ENCODE measurements at regions not wholly inside any gene's neighbourhood (a gene's known extent, or its start where the extent isn't known, plus 50 kb on each side); places are given as distances from the start of the nearest gene placed in this dataset.

DNA sequence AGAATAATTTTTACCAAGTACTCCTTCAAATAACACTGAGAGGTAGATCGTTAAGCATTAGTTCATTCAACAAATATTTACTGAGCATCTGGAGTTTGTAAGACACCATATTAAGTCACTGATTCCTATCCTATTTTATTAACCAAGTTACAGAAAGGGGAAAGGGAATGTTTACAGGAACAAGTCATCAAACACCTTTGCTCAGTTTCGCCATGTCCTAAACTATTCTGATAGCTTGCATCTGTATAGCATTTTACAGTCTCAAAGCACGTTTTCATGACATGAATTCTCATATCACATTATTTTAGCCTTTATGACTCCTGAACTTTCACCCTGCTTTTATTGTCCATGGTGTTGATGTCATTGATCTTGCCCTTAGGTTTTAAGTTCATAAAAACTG, 89.2 kb downstream of the AREG start:
- H3K9me3 ChIP-seq (replicated peaks; ENCODE audit: low read length), result no peaks in the 10 kb centered on the region
- no peak overlapping the region for H3K4me2 ChIP-seq (ENCODE audit: low read length)
- H3K36me3 ChIP-seq (ENCODE audit: insufficient read depth, low read length), result no peaks in the 10 kb centered on the region
- no peak overlapping the region for H3K4me3 ChIP-seq (ENCODE audit: low read length)
- H3K27me3 ChIP-seq (ENCODE audit: control insufficient read depth, insufficient read depth, low read length), result no peaks in the 10 kb centered on the region
- H3K9ac ChIP-seq (ENCODE audit: low read depth, low read length), result no peak overlapping the region
- H3K4me1 ChIP-seq (ENCODE audit: control insufficient read depth, insufficient read depth, low read length), result peaks cover 12% of the 10 kb centered on the region

DNA sequence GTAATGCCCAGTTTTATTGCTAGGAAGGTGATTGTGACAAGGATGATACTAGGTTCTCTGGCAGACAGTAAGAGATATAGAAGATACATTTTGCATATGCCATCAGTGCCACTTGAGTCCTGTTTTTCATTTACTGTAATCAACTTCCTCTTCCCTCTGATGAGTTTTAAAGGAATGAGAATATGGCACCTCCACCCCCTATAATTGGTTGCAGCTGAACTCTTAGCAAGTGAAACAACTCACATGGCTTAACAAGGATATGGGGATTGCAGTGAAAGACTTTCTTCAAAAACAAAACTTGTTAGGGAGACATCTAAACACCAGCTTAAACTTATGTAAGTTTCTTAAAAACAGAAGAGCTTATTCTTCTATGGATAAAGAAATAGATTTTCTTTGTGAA, 90.0 kb downstream of the AREG start:
- Histone ChIP-seq H3K9me3 (replicated peaks; ENCODE audit: low read length) (no peaks in the 10 kb centered on the region), H3K36me3 (ENCODE audit: insufficient read depth, low read length) (no peaks in the 10 kb centered on the region), H3K4me1 (ENCODE audit: control insufficient read depth, insufficient read depth, low read length) (peaks cover 17% of the 10 kb centered on the region), H3K27me3 (ENCODE audit: control insufficient read depth, insufficient read depth, low read length) (no peaks in the 10 kb centered on the region), H3K4me2 (ENCODE audit: low read length) (no peak overlapping the region), H3K4me3 (ENCODE audit: low read length) (no peak overlapping the region), H3K9ac (ENCODE audit: low read depth, low read length) (no peak overlapping the region)

DNA sequence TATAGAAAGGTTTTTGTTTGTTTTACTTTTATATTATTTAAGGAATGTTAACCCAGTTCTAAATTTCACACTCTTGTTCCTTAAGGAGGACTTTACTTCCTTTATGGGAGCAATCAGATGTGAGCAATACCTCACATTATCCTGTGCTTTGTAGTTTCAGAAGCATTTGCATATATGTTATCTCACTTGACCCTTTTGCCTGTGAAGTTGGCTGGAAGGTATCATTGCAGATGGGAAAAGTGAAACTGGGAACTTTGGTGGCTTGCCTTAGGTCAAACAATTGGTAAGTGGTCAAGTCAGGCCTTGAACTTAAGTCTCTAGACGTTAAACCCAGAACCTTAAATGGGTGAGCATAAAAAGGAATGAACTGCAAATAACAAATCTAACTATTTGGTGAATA, 90.6 kb downstream of the AREG start:
- no peak overlapping the region for H3K9ac ChIP-seq (ENCODE audit: low read depth, low read length)
- H3K4me3 ChIP-seq (ENCODE audit: low read length), result no peak overlapping the region

DNA sequence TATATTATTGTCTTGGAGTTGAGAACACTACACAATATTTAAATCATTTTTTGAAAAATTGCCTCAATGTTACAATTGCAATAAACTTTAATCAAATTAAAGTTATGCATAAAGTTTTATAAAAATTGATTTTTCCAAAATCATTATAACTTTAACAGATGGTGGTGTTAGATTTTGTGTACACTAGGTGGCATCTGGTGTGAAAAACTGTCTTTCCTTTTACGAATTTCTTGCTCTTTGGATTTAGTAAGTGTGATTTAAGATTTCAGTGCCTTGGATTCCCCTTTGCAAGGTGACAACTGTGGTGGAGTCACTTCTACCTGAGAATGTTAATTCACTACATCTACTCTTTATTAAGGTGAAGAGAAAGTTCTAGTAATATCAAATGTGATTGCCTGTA, 91.6 kb downstream of the AREG start:
- H3K9ac ChIP-seq (ENCODE audit: low read depth, low read length), result no peak overlapping the region
- H3K27me3 ChIP-seq (ENCODE audit: control insufficient read depth, insufficient read depth, low read length), result no peaks in the 10 kb centered on the region
- no peaks in the 10 kb centered on the region for H3K36me3 ChIP-seq (ENCODE audit: insufficient read depth, low read length)
- no peak overlapping the region for H3K4me3 ChIP-seq (ENCODE audit: low read length)
- no peaks in the 10 kb centered on the region for H3K9me3 ChIP-seq (replicated peaks; ENCODE audit: low read length)
- H3K4me2 ChIP-seq (ENCODE audit: low read length), result no peak overlapping the region
- peaks cover 20% of the 10 kb centered on the region for H3K4me1 ChIP-seq (ENCODE audit: control insufficient read depth, insufficient read depth, low read length)

More for the DNA sequence above, 90.6 kb downstream of the AREG start:
- peaks cover 20% of the 10 kb centered on the region for H3K4me1 ChIP-seq (ENCODE audit: control insufficient read depth, insufficient read depth, low read length)
- H3K4me2 ChIP-seq (ENCODE audit: low read length), result no peak overlapping the region
- H3K9me3 ChIP-seq (replicated peaks; ENCODE audit: low read length), result no peaks in the 10 kb centered on the region
- H3K27me3 ChIP-seq (ENCODE audit: control insufficient read depth, insufficient read depth, low read length), result no peaks in the 10 kb centered on the region
- no peaks in the 10 kb centered on the region for H3K36me3 ChIP-seq (ENCODE audit: insufficient read depth, low read length)

DNA sequence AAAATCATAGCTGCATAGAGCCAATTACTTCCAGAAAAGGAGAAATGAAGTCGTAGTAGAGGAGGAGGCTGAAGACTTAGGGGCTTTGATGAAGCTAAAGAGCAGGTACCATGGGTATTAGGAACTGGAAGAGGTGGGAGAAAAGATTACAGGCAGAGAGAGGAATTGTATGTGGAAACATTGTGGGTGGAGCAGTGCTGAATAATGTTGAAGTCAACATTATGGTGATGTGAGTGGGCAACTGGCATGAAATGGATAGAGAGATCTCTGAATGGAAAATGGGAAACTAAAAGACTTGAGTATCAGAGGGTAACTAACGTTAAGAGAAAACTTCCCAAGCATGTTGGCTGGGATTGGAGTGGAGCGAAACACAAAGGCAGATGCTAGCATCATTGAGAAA, 92.5 kb downstream of the AREG start:
- H3K36me3 ChIP-seq (ENCODE audit: insufficient read depth, low read length), result no peaks in the 10 kb centered on the region
- H3K4me1 ChIP-seq (ENCODE audit: control insufficient read depth, insufficient read depth, low read length), result peaks cover 19% of the 10 kb centered on the region
- no peak overlapping the region for H3K4me3 ChIP-seq (ENCODE audit: low read length)
- H3K9me3 ChIP-seq (replicated peaks; ENCODE audit: low read length), result no peaks in the 10 kb centered on the region
- no peak overlapping the region for H3K9ac ChIP-seq (ENCODE audit: low read depth, low read length)
- no peaks in the 10 kb centered on the region for H3K27me3 ChIP-seq (ENCODE audit: control insufficient read depth, insufficient read depth, low read length)
- no peak overlapping the region for H3K4me2 ChIP-seq (ENCODE audit: low read length)

DNA sequence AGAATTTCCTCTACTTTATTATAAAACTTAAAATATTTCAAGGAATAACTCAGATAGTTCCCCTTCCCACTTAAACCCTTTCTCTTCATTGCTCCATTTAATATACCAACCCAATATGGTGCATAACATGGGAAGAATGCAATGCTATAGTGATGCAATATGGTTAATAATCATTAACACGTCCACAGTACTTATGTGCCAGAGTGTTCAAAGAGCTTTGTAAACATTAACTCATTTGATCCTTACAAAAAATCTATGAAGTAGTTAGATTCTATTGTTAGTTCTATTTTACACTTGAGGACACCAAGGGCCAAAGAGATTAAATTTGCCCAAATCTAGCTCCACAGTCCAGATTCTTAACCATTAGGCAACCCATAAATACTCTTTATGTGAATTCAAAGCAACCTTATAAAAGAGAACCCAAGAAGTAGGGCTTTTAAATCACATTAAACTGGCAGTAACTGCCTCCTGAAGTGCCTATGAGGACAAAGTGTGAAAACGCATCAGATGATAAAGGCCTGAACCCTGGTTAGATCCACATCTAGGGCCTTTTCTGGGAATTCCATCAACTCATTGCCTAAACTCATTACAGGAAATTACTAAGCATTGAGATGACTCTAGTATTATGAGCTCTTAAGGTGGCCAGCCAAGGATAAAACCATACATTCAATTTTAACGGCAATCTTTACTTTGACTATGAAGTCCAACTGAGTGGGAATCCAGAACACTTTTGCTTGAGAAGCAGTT, 94.3 kb downstream of the AREG start:
- H3K27me3 ChIP-seq (ENCODE audit: control insufficient read depth, insufficient read depth, low read length), result no peaks in the 10 kb centered on the region
- no peaks in the 10 kb centered on the region for H3K36me3 ChIP-seq (ENCODE audit: insufficient read depth, low read length)
- H3K4me1 ChIP-seq (ENCODE audit: control insufficient read depth, insufficient read depth, low read length), result peaks cover 28% of the 10 kb centered on the region
- H3K4me2 ChIP-seq (ENCODE audit: low read length), result no peak overlapping the region
- H3K4me3 ChIP-seq (ENCODE audit: low read length), result no peak overlapping the region
- no peak overlapping the region for H3K9ac ChIP-seq (ENCODE audit: low read depth, low read length)
- no peaks in the 10 kb centered on the region for H3K9me3 ChIP-seq (replicated peaks; ENCODE audit: low read length)

DNA sequence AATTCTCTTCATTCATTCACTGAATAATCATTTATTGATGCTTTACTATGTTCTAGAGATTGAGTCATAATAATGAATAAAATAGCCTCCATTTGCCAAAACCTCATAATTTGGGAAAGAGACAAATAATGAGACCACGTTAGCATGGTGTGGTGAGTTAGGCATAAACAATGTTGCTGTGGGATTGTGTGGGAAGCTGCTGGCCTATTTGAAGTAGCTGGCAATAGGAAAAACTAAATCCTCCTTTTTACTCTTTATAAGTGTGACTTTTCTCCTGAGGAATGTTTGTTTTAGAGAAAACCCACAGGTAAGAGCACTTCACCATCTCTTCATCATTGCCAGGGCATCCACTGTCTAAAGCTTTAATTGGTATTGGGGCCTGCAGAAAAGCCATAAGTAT, 95.3 kb downstream of the AREG start:
- Histone ChIP-seq H3K9ac (ENCODE audit: low read depth, low read length) (no peak overlapping the region), H3K27me3 (ENCODE audit: control insufficient read depth, insufficient read depth, low read length) (no peaks in the 10 kb centered on the region), H3K9me3 (replicated peaks; ENCODE audit: low read length) (no peaks in the 10 kb centered on the region), H3K4me2 (ENCODE audit: low read length) (no peak overlapping the region), H3K36me3 (ENCODE audit: insufficient read depth, low read length) (no peaks in the 10 kb centered on the region), H3K4me1 (ENCODE audit: control insufficient read depth, insufficient read depth, low read length) (peaks cover 30% of the 10 kb centered on the region), H3K4me3 (ENCODE audit: low read length) (no peak overlapping the region)

DNA sequence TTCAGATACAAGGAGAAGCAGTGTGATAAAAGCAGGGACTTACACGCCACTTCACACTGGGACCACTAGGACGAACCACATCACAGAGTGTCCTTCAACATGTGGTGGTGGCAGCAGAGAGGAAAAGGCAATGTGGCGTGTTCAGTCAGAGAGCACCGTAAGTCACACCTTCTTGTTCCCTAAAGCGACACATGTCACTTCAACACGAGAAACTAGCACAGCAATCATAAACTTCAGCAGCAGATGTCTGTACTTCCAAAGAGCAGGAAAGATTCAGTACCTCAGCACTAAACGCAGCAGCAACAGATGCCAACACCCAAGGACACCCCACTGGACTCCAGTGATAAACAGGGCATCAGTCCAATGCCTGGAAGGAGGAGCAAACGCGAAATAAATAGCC, 96.7 kb downstream of the AREG start:
- Histone ChIP-seq H3K4me2 (ENCODE audit: low read length) (no peak overlapping the region), H3K4me1 (ENCODE audit: control insufficient read depth, insufficient read depth, low read length) (peaks cover 30% of the 10 kb centered on the region), H3K9me3 (replicated peaks; ENCODE audit: low read length) (no peaks in the 10 kb centered on the region), H3K9ac (ENCODE audit: low read depth, low read length) (no peak overlapping the region), H3K4me3 (ENCODE audit: low read length) (no peak overlapping the region), H3K27me3 (ENCODE audit: control insufficient read depth, insufficient read depth, low read length) (no peaks in the 10 kb centered on the region), H3K36me3 (ENCODE audit: insufficient read depth, low read length) (no peaks in the 10 kb centered on the region)

DNA sequence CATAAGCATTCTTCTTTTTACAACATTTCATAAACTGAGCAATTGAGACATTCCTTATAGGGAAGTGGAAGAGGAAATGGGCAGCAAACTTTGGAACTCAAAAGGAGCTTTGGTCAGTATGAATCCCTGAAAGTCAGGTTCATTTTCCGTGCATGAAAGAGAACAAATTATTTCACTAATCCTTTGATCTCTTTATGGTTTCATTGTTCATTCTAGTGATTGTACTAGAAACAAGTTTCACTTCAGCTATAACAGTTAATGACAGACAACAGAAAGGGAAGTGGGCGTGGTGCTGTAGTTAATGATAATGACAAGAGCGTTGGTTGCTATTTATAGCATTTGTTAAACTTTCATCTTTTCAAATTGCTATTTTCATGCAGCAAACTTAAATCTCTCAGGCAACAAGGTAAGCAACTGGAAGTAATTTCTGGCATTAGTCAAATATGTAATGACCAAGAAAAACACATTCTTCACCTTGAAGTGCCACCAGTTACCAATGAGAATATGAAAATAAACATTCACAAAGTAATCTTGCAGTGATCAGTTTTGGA, 98.4 kb downstream of the AREG start:
- Histone ChIP-seq H3K4me3 (ENCODE audit: low read length) (no peak overlapping the region), H3K4me1 (ENCODE audit: control insufficient read depth, insufficient read depth, low read length) (peaks cover 22% of the 10 kb centered on the region), H3K9me3 (replicated peaks; ENCODE audit: low read length) (no peaks in the 10 kb centered on the region), H3K4me2 (ENCODE audit: low read length) (no peak overlapping the region), H3K9ac (ENCODE audit: low read depth, low read length) (no peak overlapping the region), H3K36me3 (ENCODE audit: insufficient read depth, low read length) (no peaks in the 10 kb centered on the region), H3K27me3 (ENCODE audit: control insufficient read depth, insufficient read depth, low read length) (no peaks in the 10 kb centered on the region)

DNA sequence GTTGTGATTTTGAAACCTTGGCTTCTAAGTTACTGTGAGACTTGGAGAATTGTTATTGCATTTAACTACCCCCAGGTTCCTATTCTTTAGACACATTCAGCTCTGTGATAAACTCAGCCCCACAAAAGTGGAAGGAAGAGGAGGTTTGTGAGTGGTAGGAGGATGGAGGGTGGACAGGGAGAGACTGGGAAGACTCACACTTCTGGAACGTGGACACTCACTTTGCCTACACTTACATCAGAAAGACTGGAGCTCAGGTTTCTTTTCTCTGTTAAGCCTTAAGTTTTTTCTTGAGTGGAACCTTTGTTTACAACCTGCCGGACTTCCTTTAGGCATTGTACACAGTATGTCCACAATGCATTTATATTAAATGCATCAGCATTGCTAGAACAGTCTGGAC, 99.0 kb downstream of the AREG start:
- Histone ChIP-seq H3K4me2 (ENCODE audit: low read length) (peak overlapping the region; percentile 18), H3K9ac (ENCODE audit: low read depth, low read length) (no peak overlapping the region), H3K36me3 (ENCODE audit: insufficient read depth, low read length) (no peaks in the 10 kb centered on the region), H3K9me3 (replicated peaks; ENCODE audit: low read length) (no peaks in the 10 kb centered on the region), H3K27me3 (ENCODE audit: control insufficient read depth, insufficient read depth, low read length) (no peaks in the 10 kb centered on the region), H3K4me3 (ENCODE audit: low read length) (no peak overlapping the region), H3K4me1 (ENCODE audit: control insufficient read depth, insufficient read depth, low read length) (peaks cover 22% of the 10 kb centered on the region)

DNA sequence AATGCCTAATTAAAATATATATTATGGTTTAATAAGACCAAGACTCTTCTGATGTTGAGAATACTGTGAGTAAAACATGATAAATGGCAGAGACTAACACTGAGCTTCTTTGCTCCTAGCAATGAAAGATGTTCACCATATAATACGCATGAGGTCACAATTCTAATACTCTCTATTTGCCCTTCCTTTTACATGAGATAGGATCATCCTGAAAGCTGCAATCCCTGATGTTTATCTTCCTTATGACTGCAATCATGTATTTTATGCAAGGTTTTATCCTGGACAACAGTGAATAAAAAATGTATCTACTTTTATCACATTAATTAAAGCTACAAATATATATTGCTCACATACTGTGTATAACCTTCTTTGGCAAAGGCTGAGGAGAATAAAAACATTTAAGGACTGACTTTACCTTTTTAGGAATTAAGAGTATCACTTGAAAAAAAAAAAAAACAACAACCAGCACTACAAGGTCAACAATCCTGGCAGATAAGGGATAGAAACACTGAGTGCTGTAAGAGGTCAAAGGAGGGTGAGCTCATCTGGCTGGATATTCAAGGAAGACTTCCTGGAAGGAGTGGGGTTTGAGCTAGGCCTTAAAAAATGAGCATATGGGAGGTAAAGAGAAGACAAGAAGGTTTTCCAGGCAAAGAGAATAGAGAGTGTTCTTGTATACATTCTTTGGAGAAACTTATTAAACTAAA, 99.9 kb downstream of the AREG start:
- Histone ChIP-seq H3K4me2 (ENCODE audit: low read length) (no peak overlapping the region), H3K4me3 (ENCODE audit: low read length) (no peak overlapping the region), H3K9ac (ENCODE audit: low read depth, low read length) (no peak overlapping the region), H3K36me3 (ENCODE audit: insufficient read depth, low read length) (no peaks in the 10 kb centered on the region), H3K4me1 (ENCODE audit: control insufficient read depth, insufficient read depth, low read length) (peaks cover 17% of the 10 kb centered on the region), H3K27me3 (ENCODE audit: control insufficient read depth, insufficient read depth, low read length) (no peaks in the 10 kb centered on the region), H3K9me3 (replicated peaks; ENCODE audit: low read length) (no peaks in the 10 kb centered on the region)

DNA sequence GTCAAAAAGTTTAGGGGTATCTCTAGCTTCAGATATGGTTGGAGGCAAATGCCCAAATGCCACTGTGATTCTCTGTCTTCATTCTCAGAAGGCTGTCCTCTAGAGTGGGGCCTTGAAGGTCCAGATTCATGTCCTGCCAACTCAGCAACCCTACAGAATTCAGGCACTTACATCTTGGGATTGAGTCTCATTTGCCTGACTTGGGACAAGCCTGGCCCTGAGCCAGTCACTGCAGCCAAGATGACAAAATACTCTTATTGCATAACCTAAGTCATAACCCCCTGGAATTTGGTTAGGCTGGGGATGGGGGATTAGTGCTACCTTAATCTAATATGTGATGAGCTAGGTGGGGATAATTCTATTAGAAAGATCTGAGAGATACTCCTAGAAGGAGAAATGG, 100.5 kb downstream of the AREG start:
- Histone ChIP-seq H3K9me3 (replicated peaks; ENCODE audit: low read length) (no peaks in the 10 kb centered on the region), H3K9ac (ENCODE audit: low read depth, low read length) (no peak overlapping the region), H3K27me3 (ENCODE audit: control insufficient read depth, insufficient read depth, low read length) (no peaks in the 10 kb centered on the region)

More for the DNA sequence above, 100.5 kb downstream of the AREG start:
- Histone ChIP-seq H3K4me3 (ENCODE audit: low read length) (no peak overlapping the region), H3K4me2 (ENCODE audit: low read length) (no peak overlapping the region), H3K36me3 (ENCODE audit: insufficient read depth, low read length) (no peaks in the 10 kb centered on the region), H3K4me1 (ENCODE audit: control insufficient read depth, insufficient read depth, low read length) (peaks cover 14% of the 10 kb centered on the region)
